Myocyte (in vitro differentiated cells): ENCODE measurements at regions not wholly inside any gene's neighbourhood (a gene's known extent, or its start where the extent isn't known, plus 50 kb on each side); places are given as distances from the start of the nearest gene placed in this dataset.
"Not testable (repeated sequence)": the region's sequence is repeated elsewhere in the genome, so short reads cannot be mapped to it uniquely, and the experiment has no call there.

Experiments used
- DNase-seq: peaks from one replicate; pipeline ENCODE4 v3.0.0-alpha.2; 2012; ENCODE audit warnings: low read depth

GRCh38 chr13:67619351-67619994, 389.3 kb upstream of the PCDH9 start:
- peak; percentile 26 for DNase-seq

- DNase-seq = no peak
These were observed 384.4 kb upstream of the PCDH9 start for GRCh38 chr13:67614579-67614978.

- no peak for DNase-seq
These were observed 383.9 kb upstream of the PCDH9 start for GRCh38 chr13:67614013-67614412.

GRCh38 chr13:67588607-67589006, 358.5 kb upstream of the PCDH9 start:
- no peak for DNase-seq

GRCh38 chr13:67577361-67577760, 347.2 kb upstream of the PCDH9 start:
- no peak for DNase-seq

GRCh38 chr13:67574320-67575233, 344.4 kb upstream of the PCDH9 start:
- DNase-seq = peak; percentile 53

- DNase-seq = no peak
These were observed 338.1 kb upstream of the PCDH9 start for GRCh38 chr13:67568205-67568604.

- DNase-seq = peak; percentile 28
These were observed 327.6 kb upstream of the PCDH9 start for GRCh38 chr13:67557642-67558241.

- no peak for DNase-seq
These were observed 327.0 kb upstream of the PCDH9 start for GRCh38 chr13:67557118-67557517.

GRCh38 chr13:67554746-67555452, 324.8 kb upstream of the PCDH9 start:
- peak; percentile 44 for DNase-seq

GRCh38 chr13:67554286-67554685, 324.1 kb upstream of the PCDH9 start:
- DNase-seq = no peak

- peak; percentile 88 for DNase-seq
These were observed 319.2 kb upstream of the PCDH9 start for GRCh38 chr13:67549331-67549730.

GRCh38 chr13:67538906-67539305, 308.8 kb upstream of the PCDH9 start:
- DNase-seq = no peak

- DNase-seq = no peak
These were observed 290.8 kb upstream of the PCDH9 start for GRCh38 chr13:67520886-67521285.

- no peak for DNase-seq
These were observed 289.2 kb upstream of the PCDH9 start for GRCh38 chr13:67519356-67519755.

GRCh38 chr13:67518785-67519184, 288.6 kb upstream of the PCDH9 start:
- no peak for DNase-seq

- DNase-seq = peak; percentile 30
These were observed 285.8 kb upstream of the PCDH9 start for GRCh38 chr13:67515895-67516294.

- no peak for DNase-seq
These were observed 278.9 kb upstream of the PCDH9 start for GRCh38 chr13:67509018-67509417.

GRCh38 chr13:67508275-67508674, 278.1 kb upstream of the PCDH9 start:
- DNase-seq = not testable (repeated sequence)

- no peak for DNase-seq
These were observed 276.3 kb upstream of the PCDH9 start for GRCh38 chr13:67506407-67506806.

- no peak for DNase-seq
These were observed 275.2 kb upstream of the PCDH9 start for GRCh38 chr13:67505376-67505775.

- DNase-seq = no peak
These were observed 268.8 kb upstream of the PCDH9 start for GRCh38 chr13:67498948-67499347.
